OCI-LY1 (cell line): ENCODE measurements at regions not wholly inside any gene's neighbourhood (a gene's known extent, or its start where the extent isn't known, plus 50 kb on each side); places are given as distances from the start of the nearest gene placed in this dataset.

ENCODE experiments used
- H2AFZ ChIP-seq: fragments of 200-600 bp; sonication (generic), shearing (Covaris generic); 2 replicates; pipeline ENCODE4 v1.6.0; 2014; ENCODE audit warnings: antibody characterized with exemption, mild to moderate bottlenecking, low read length
- H3F3A ChIP-seq: fragments of 200-600 bp; sonication (generic), shearing (Covaris generic); 2 replicates; pipeline ENCODE4 v1.6.0; 2014; ENCODE audit warnings: mild to moderate bottlenecking, antibody characterized with exemption, low read length, moderate library complexity; ENCODE audit not compliant: insufficient read depth
- H3K27ac ChIP-seq: fragments of 200-600 bp; sonication (generic); 2 replicates; pipeline ENCODE4 v1.5.1; 2014; ENCODE audit warnings: low read length, mixed run types, mild to moderate bottlenecking, low read depth; ENCODE audit not compliant: poor library complexity, severe bottlenecking
- H3K27me3 ChIP-seq: fragments of 200-600 bp; sonication (generic); 2 replicates; pipeline ENCODE4 v1.6.0; 2014; ENCODE audit warnings: antibody characterized with exemption, mild to moderate bottlenecking, low read length, moderate library complexity; ENCODE audit not compliant: insufficient read depth
- H3K36me3 ChIP-seq: fragments of 200-600 bp; sonication (generic); 2 replicates; pipeline ENCODE4 v1.6.1; 2014; ENCODE audit warnings: mild to moderate bottlenecking, antibody characterized with exemption, low read length, moderate library complexity, mixed read lengths; ENCODE audit not compliant: insufficient read depth
- H3K4me1 ChIP-seq: fragments of 200-600 bp; sonication (generic); 2 replicates; pipeline ENCODE4 v1.5.1; 2014; ENCODE audit warnings: mild to moderate bottlenecking, low read length, moderate library complexity; ENCODE audit not compliant: insufficient read depth, severe bottlenecking
- H3K4me2 ChIP-seq: fragments of 200-600 bp; sonication (generic), shearing (Covaris generic); 2 replicates; pipeline ENCODE4 v1.6.1; 2014; ENCODE audit warnings: low read length
- H3K4me3 ChIP-seq: fragments of 200-600 bp; sonication (generic); 2 replicates; pipeline ENCODE4 v1.5.1; 2014; ENCODE audit warnings: low read length, low read depth, mild to moderate bottlenecking, mixed read lengths; ENCODE audit not compliant: poor library complexity, severe bottlenecking
- H3K79me2 ChIP-seq: fragments of 200-600 bp; shearing (Covaris generic); 2 replicates; pipeline ENCODE4 v1.6.1; 2016; ENCODE audit warnings: mixed run types, low read length, mixed read lengths; ENCODE audit not compliant: insufficient read depth
- H3K9ac ChIP-seq: fragments of 200-600 bp; sonication (generic), shearing (Covaris generic); 2 replicates; pipeline ENCODE4 v1.6.1; 2014; ENCODE audit warnings: mild to moderate bottlenecking, low read length, mixed read lengths
- H3K9me2 ChIP-seq: fragments of 200-600 bp; sonication (generic), shearing (Covaris generic); 2 replicates; pipeline ENCODE4 v1.6.1; 2014; ENCODE audit warnings: low read depth, mild to moderate bottlenecking, low read length, mixed read lengths
- H3K9me3 ChIP-seq: fragments of 200-600 bp; shearing (Covaris generic); 2 replicates; pipeline ENCODE4 v1.6.1; 2014; ENCODE audit warnings: low read length, mixed read lengths
- H4K20me1 ChIP-seq: fragments of 200-600 bp; sonication (generic), shearing (Covaris generic); 2 replicates; pipeline ENCODE4 v1.6.0; 2016; ENCODE audit warnings: mild to moderate bottlenecking, low read length; ENCODE audit not compliant: insufficient read depth
- CTCF ChIP-seq: fragments of 200-600 bp; sonication (generic), shearing (Covaris generic); IDR thresholded peaks from 2 replicates; pipeline ENCODE4 v1.5.1; 2017; ENCODE audit warnings: mild to moderate bottlenecking, antibody characterized with exemption, low read length, moderate library complexity, mixed read lengths
- EZH2 ChIP-seq: fragments of 200-600 bp; sonication (generic), shearing (Covaris generic); IDR thresholded peaks from 2 replicates; pipeline ENCODE4 v1.8.0; 2017; ENCODE audit warnings: borderline replicate concordance, mixed run types, mild to moderate bottlenecking, antibody characterized with exemption, low read length, moderate library complexity, mixed read lengths

DNA sequence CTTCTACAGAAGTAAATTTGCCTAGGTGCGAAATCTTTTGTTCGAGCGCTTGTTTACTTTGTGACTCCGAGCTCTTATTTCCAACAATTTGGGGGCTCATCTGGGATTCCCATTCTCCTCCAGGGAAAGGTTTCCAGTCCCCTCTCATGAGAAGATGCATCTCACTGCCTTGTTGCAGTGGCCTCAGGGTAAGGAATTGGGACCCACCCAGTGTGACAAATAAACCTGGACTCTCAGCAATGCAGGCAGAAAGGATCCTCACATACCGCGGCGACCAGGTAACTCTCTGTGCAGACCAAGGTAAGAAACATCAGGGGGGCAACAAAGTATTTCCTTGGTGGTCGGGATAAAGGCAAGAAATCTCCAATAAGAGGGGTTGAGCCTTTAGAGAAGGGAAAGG, 1169.3 kb downstream of the DSC3 start:
- Histone ChIP-seq H3K36me3 (no peaks in the 10 kb centered on the region), H2AFZ (no peak overlapping the region), H3K4me1 (no peaks in the 10 kb centered on the region), H3F3A (no peaks in the 10 kb centered on the region), H3K27me3 (no peaks in the 10 kb centered on the region), H3K9me2 (no peaks in the 10 kb centered on the region), H3K4me3 (no peak overlapping the region), H3K27ac (no peak overlapping the region), H3K9me3 (no peaks in the 10 kb centered on the region), H3K4me2 (no peak overlapping the region), H3K79me2 (no peaks in the 10 kb centered on the region), H4K20me1 (no peaks in the 10 kb centered on the region), H3K9ac (no peak overlapping the region)
- TF ChIP-seq CTCF (no peak), EZH2 (no peak)

- Histone ChIP-seq H3K36me3 (no peaks in the 10 kb centered on the region), H4K20me1 (no peaks in the 10 kb centered on the region), H3F3A (no peaks in the 10 kb centered on the region), H3K27me3 (no peaks in the 10 kb centered on the region), H3K79me2 (no peaks in the 10 kb centered on the region), H3K4me2 (no peak overlapping the region), H3K9ac (no peak overlapping the region), H3K9me2 (no peaks in the 10 kb centered on the region), H3K27ac (no peak overlapping the region), H3K4me3 (no peak overlapping the region), H3K4me1 (no peaks in the 10 kb centered on the region), H3K9me3 (no peaks in the 10 kb centered on the region), H2AFZ (no peak overlapping the region)
- TF ChIP-seq CTCF = no peak
- TF ChIP-seq EZH2 = no peak
Observed at GRCh38 chr18:29871246-29871645, 1171.3 kb downstream of the DSC3 start.

DNA sequence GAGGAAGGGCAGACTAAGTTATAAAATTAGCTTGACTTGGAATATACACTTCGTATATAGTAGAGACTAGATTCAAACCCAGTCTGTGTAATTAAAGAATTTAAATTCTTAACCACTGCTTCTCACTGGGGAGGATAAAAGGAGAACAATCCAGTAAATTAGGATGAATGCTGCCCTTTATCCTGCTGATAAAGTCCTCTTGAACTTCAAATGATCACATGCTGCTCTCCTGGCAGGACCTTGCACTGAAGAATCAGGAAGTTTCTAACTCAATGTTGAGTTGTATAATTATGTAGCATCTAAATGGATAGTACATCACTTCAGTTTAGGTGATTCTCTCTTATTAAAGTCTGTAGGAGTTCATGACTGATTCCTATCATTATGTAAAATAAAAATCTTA, 1179.7 kb downstream of the DSC3 start:
- no peak overlapping the region for H3K9ac ChIP-seq
- no peak overlapping the region for H2AFZ ChIP-seq
- H3K4me3 ChIP-seq = no peak overlapping the region
- H3K9me2 ChIP-seq = no peaks in the 10 kb centered on the region
- H3K79me2 ChIP-seq = no peaks in the 10 kb centered on the region
- H3K27me3 ChIP-seq = no peaks in the 10 kb centered on the region
- H3K4me1 ChIP-seq = no peaks in the 10 kb centered on the region
- no peaks in the 10 kb centered on the region for H3K36me3 ChIP-seq
- no peaks in the 10 kb centered on the region for H4K20me1 ChIP-seq
- no peak for TF ChIP-seq EZH2
- no peak for TF ChIP-seq CTCF
- H3F3A ChIP-seq = no peaks in the 10 kb centered on the region
- no peak overlapping the region for H3K27ac ChIP-seq
- H3K9me3 ChIP-seq = no peaks in the 10 kb centered on the region
- no peak overlapping the region for H3K4me2 ChIP-seq
